DOHH2 (cell line): ENCODE measurements at regions not wholly inside any gene's neighbourhood (a gene's known extent, or its start where the extent isn't known, plus 50 kb on each side); places are given as distances from the start of the nearest gene placed in this dataset.

ENCODE experiments used
- H3F3A ChIP-seq: fragments of 200-600 bp; sonication (generic), shearing (Covaris generic); 2 replicates; pipeline ENCODE4 v1.6.0; 2016; ENCODE audit warnings: antibody characterized with exemption, mild to moderate bottlenecking; ENCODE audit not compliant: control insufficient read depth, insufficient read depth
- H3K27ac ChIP-seq: fragments of 200-600 bp; sonication (generic); 2 replicates; pipeline ENCODE4 v1.5.1; 2014; ENCODE audit warnings: low read depth, mild to moderate bottlenecking, low read length, moderate library complexity
- H3K27me3 ChIP-seq: fragments of 200-600 bp; sonication (generic); 2 replicates; pipeline ENCODE4 v1.6.1; 2014; ENCODE audit warnings: mild to moderate bottlenecking, low read length, mixed read lengths; ENCODE audit not compliant: control insufficient read depth
- H3K36me3 ChIP-seq: fragments of 200-600 bp; sonication (generic); 2 replicates; pipeline ENCODE4 v1.6.1; 2014; ENCODE audit warnings: mild to moderate bottlenecking, low read length, moderate library complexity, mixed read lengths; ENCODE audit not compliant: control insufficient read depth
- H3K4me1 ChIP-seq: fragments of 200-600 bp; sonication (generic); 2 replicates; pipeline ENCODE4 v1.6.1; 2014; ENCODE audit warnings: mild to moderate bottlenecking, low read length, mixed read lengths; ENCODE audit not compliant: control insufficient read depth
- H3K4me2 ChIP-seq: fragments of 200-600 bp; sonication (generic); 2 replicates; pipeline ENCODE4 v1.6.0; 2014; ENCODE audit warnings: mild to moderate bottlenecking, low read length, moderate library complexity
- H3K4me3 ChIP-seq: fragments of 200-600 bp; sonication (generic); 2 replicates; pipeline ENCODE4 v1.5.1; 2014; ENCODE audit warnings: mild to moderate bottlenecking, low read length, mixed read lengths
- H3K79me2 ChIP-seq: fragments of 200-600 bp; sonication (generic); 2 replicates; pipeline ENCODE4 v1.6.1; 2014; ENCODE audit warnings: mild to moderate bottlenecking, low read length, mixed read lengths; ENCODE audit not compliant: control insufficient read depth
- H3K9me2 ChIP-seq: fragments of 200-600 bp; sonication (generic); replicated peaks from 2 replicates; pipeline ENCODE4 v1.6.1; 2014; ENCODE audit warnings: mild to moderate bottlenecking, low read length, mixed read lengths; ENCODE audit not compliant: control insufficient read depth
- H3K9me3 ChIP-seq: fragments of 200-600 bp; sonication (generic); 2 replicates; pipeline ENCODE4 v1.6.1; 2014; ENCODE audit warnings: antibody characterized with exemption, low read length, mixed read lengths; ENCODE audit not compliant: control insufficient read depth, insufficient read depth
- H4K20me1 ChIP-seq: fragments of 200-600 bp; sonication (generic); 2 replicates; pipeline ENCODE4 v1.6.0; 2014; ENCODE audit warnings: low read depth, mild to moderate bottlenecking, antibody characterized with exemption, low read length, moderate library complexity; ENCODE audit not compliant: control insufficient read depth, insufficient read depth
- CTCF ChIP-seq: fragments of 200-600 bp; sonication (generic); IDR thresholded peaks from one replicate; pipeline ENCODE4 v1.5.1; 2014; ENCODE audit warnings: antibody characterized with exemption, mild to moderate bottlenecking, low read depth, low read length; ENCODE audit not compliant: poor library complexity, severe bottlenecking
- EZH2phosphoT487 ChIP-seq: fragments of 200-600 bp; sonication (generic); IDR thresholded peaks from 2 replicates; pipeline ENCODE4 v1.6.1; 2017; ENCODE audit warnings: borderline replicate concordance, mild to moderate bottlenecking, antibody characterized with exemption, low read length, moderate library complexity, mixed read lengths

- Histone ChIP-seq H3K27me3 (peaks cover 5% of the 10 kb centered on the region), H3K4me2 (no peak overlapping the region), H3K9me2 (no peaks in the 10 kb centered on the region), H4K20me1 (no peaks in the 10 kb centered on the region), H3K27ac (no peak overlapping the region), H3K79me2 (no peaks in the 10 kb centered on the region), H3K9me3 (no peaks in the 10 kb centered on the region), H3K36me3 (no peaks in the 10 kb centered on the region), H3F3A (no peaks in the 10 kb centered on the region), H3K4me1 (no peaks in the 10 kb centered on the region), H3K4me3 (no peak overlapping the region)
- TF ChIP-seq CTCF (no peak), EZH2phosphoT487 (no peak)
Measured at GRCh38 chr1:234756066-234756774, 146.2 kb upstream of the IRF2BP2 start.

GRCh38 chr1:234755449-234755863 is 145.5 kb upstream of the IRF2BP2 start:
- Histone ChIP-seq H4K20me1 (no peaks in the 10 kb centered on the region), H3K4me2 (no peak overlapping the region), H3K9me2 (no peaks in the 10 kb centered on the region), H3K4me3 (no peak overlapping the region), H3K4me1 (no peaks in the 10 kb centered on the region), H3F3A (no peaks in the 10 kb centered on the region), H3K27ac (no peak overlapping the region), H3K27me3 (peaks cover 5% of the 10 kb centered on the region), H3K9me3 (no peaks in the 10 kb centered on the region), H3K79me2 (no peaks in the 10 kb centered on the region), H3K36me3 (no peaks in the 10 kb centered on the region)
- TF ChIP-seq EZH2phosphoT487 (no peak), CTCF (no peak)

GRCh38 chr1:234753979-234754378 is 144.0 kb upstream of the IRF2BP2 start:
- H3K79me2 ChIP-seq, result no peaks in the 10 kb centered on the region
- H3K4me1 ChIP-seq, result no peaks in the 10 kb centered on the region
- no peaks in the 10 kb centered on the region for H4K20me1 ChIP-seq
- no peaks in the 10 kb centered on the region for H3K36me3 ChIP-seq
- H3K9me2 ChIP-seq, result no peaks in the 10 kb centered on the region
- H3K27ac ChIP-seq, result no peak overlapping the region
- H3K27me3 ChIP-seq, result peaks cover 5% of the 10 kb centered on the region
- no peaks in the 10 kb centered on the region for H3F3A ChIP-seq
- no peak overlapping the region for H3K4me2 ChIP-seq
- H3K9me3 ChIP-seq, result no peaks in the 10 kb centered on the region
- TF ChIP-seq CTCF, result no peak
- TF ChIP-seq EZH2phosphoT487, result no peak
- no peak overlapping the region for H3K4me3 ChIP-seq
